Endothelial cell of umbilical vein (primary cell): ENCODE measurements at regions not wholly inside any gene's neighbourhood (a gene's known extent, or its start where the extent isn't known, plus 50 kb on each side); places are given as distances from the start of the nearest gene placed in this dataset.

Experiments used
- BruUV-seq: library from RNA; stranded (reverse); fragments of 400-500 nt; replicated peaks from 2 replicates; lab custom pipeline; 2021; lab: Mats Ljungman, UMichigan
- CTCF ChIA-PET: fragments of 300-600, 350-600 bp; sonication (Branson Sonifier 250); formaldehyde crosslinking; loops from one replicate; lab custom pipeline; 2021; ENCODE audit warnings: antibody characterized with exemption, inconsistent platforms; lab: Charles Lee
- POLR2A ChIA-PET: fragments of 300-600, 350-600 bp; sonication (Branson Sonifier 250); formaldehyde crosslinking; loops from one replicate; lab custom pipeline; 2021; ENCODE audit warnings: antibody characterized with exemption, inconsistent platforms; lab: Charles Lee
- DNase-seq: peaks from one replicate; pipeline ENCODE4 v3.0.0-alpha.2; 2011; ENCODE audit warnings: low read depth, low spot score
- FAIRE-seq: peaks from 2 replicates; lab custom pipeline; 2011; peaks lifted over from hg19 to GRCh38; lab: Jason Lieb, UNC
- H2AFZ ChIP-seq: 2 replicates; pipeline ENCODE4 v1.6.0; 2012; ENCODE audit warnings: low read depth, low read length, control low read depth, inconsistent platforms
- H3K27ac ChIP-seq: 2 replicates; pipeline ENCODE4 v1.5.1; 2011; ENCODE audit warnings: low read depth, mild to moderate bottlenecking, control low read depth, low read length, moderate library complexity; ENCODE audit not compliant: insufficient read depth
- H3K27me3 ChIP-seq, 2 experiments: 2 replicates each; pipeline versions ENCODE4 v1.6.0 to v1.6.1; 2011; ENCODE audit warnings: low read length in 2 of 2, mixed read lengths in 1 of 2; ENCODE audit not compliant: control insufficient read depth in 2 of 2, insufficient read depth in 2 of 2
- H3K36me3 ChIP-seq, 2 experiments: 2 replicates in 1 of 2; 3 replicates in 1 of 2; pipeline ENCODE4 v1.5.1; 2011; ENCODE audit warnings: low read length in 2 of 2, mild to moderate bottlenecking in 1 of 2, moderate library complexity in 1 of 2; ENCODE audit not compliant: control insufficient read depth in 2 of 2, insufficient read depth in 2 of 2; ENCODE audit errors: extremely low read depth in 1 of 2
- H3K4me1 ChIP-seq: 3 replicates; pipeline ENCODE4 v1.5.1; 2011; ENCODE audit warnings: mild to moderate bottlenecking, low read length; ENCODE audit not compliant: control insufficient read depth, insufficient read depth; ENCODE audit errors: extremely low read depth
- H3K4me2 ChIP-seq: 2 replicates; pipeline ENCODE4 v1.6.1; 2011; ENCODE audit warnings: low read length, control low read depth, mixed read lengths; ENCODE audit not compliant: insufficient read depth
- H3K4me3 ChIP-seq, 3 experiments: fragments of 200-600 bp in 1 of 3; sonication (generic), shearing (Covaris generic) in 1 of 3; replicated peaks in 1 of 3; 2 replicates each; pipeline ENCODE4 v1.5.1; 2011 to 2016; ENCODE audit warnings: control low read depth in 3 of 3, low read length in 3 of 3, mild to moderate bottlenecking in 2 of 3, inconsistent platforms in 1 of 3, low read depth in 1 of 3, moderate library complexity in 1 of 3; ENCODE audit not compliant: insufficient read depth in 1 of 3
- H3K79me2 ChIP-seq: 2 replicates; pipeline ENCODE4 v1.6.0; 2012; ENCODE audit warnings: low read length, inconsistent platforms; ENCODE audit not compliant: control insufficient read depth, insufficient read depth
- H3K9ac ChIP-seq: replicated peaks from 2 replicates; pipeline ENCODE3; 2011; ENCODE audit warnings: low read length, control low read depth; ENCODE audit not compliant: insufficient read depth; ENCODE audit errors: extremely low read depth
- H3K9me1 ChIP-seq: replicated peaks from 3 replicates; pipeline ENCODE4 v1.6.0; 2011; ENCODE audit warnings: mild to moderate bottlenecking, low read length; ENCODE audit not compliant: control insufficient read depth, insufficient read depth; ENCODE audit errors: extremely low read depth
- H3K9me3 ChIP-seq: replicated peaks from 2 replicates; pipeline ENCODE4 v1.5.1; 2012; ENCODE audit warnings: low read length, inconsistent platforms; ENCODE audit not compliant: control insufficient read depth, insufficient read depth
- H4K20me1 ChIP-seq: replicated peaks from 2 replicates; pipeline ENCODE3; 2011; ENCODE audit warnings: mild to moderate bottlenecking, low read length; ENCODE audit not compliant: control insufficient read depth, insufficient read depth; ENCODE audit errors: extremely low read depth
- CTCF ChIP-seq, 2 donors: IDR thresholded peaks; 1 replicate in 1 of 2; 2 replicates in 1 of 2; pipeline ENCODE4 v1.5.1; 2011; ENCODE audit warnings: low read length in 2 of 2, mild to moderate bottlenecking in 2 of 2, moderate library complexity in 2 of 2, control low read depth in 1 of 2, inconsistent platforms in 1 of 2, low read depth in 1 of 2; ENCODE audit not compliant: insufficient read depth in 1 of 2; ENCODE audit errors: extremely low read depth in 1 of 2
- EZH2 ChIP-seq: IDR thresholded peaks from 2 replicates; pipeline ENCODE4 v1.6.1; 2012; ENCODE audit warnings: borderline replicate concordance, low read depth, mild to moderate bottlenecking, moderate library complexity, low read length, inconsistent platforms; ENCODE audit not compliant: severe bottlenecking
- FOS ChIP-seq: IDR thresholded peaks from 2 replicates; pipeline ENCODE4 v1.6.1; 2011; ENCODE audit warnings: mild to moderate bottlenecking, low read length, moderate library complexity, borderline replicate concordance; ENCODE audit not compliant: insufficient read depth
- GATA2 ChIP-seq: IDR thresholded peaks from 2 replicates; pipeline ENCODE4 v1.7.0; 2011; ENCODE audit warnings: low read depth, mild to moderate bottlenecking, moderate library complexity, mixed read lengths, low read length; ENCODE audit not compliant: insufficient read length, insufficient read depth
- JUN ChIP-seq: IDR thresholded peaks from 2 replicates; pipeline ENCODE4 v1.6.1; 2011; ENCODE audit warnings: borderline replicate concordance, low read depth; ENCODE audit not compliant: insufficient read length, insufficient read depth
- MAX ChIP-seq: IDR thresholded peaks from 2 replicates; pipeline ENCODE4 v1.6.1; 2011; ENCODE audit not compliant: insufficient read depth, insufficient read length
- MYC ChIP-seq: IDR thresholded peaks from one replicate; pipeline ENCODE4 v1.6.1; 2011; ENCODE audit warnings: mild to moderate bottlenecking, low read depth, low read length
- POLR2A ChIP-seq: IDR thresholded peaks from 2 replicates; pipeline ENCODE4 v1.6.1; 2012; ENCODE audit warnings: low read depth, mild to moderate bottlenecking, control low read depth, low read length
- POLR2AphosphoS5 ChIP-seq: IDR thresholded peaks from 2 replicates; pipeline ENCODE4 v1.6.1; 2012; ENCODE audit warnings: low read depth, mild to moderate bottlenecking, control low read depth, low read length, moderate library complexity; ENCODE audit not compliant: insufficient read depth
- dilution Hi-C: fragments of 300-500 bp; cut with MboI; formaldehyde crosslinking; loops from one replicate; pipeline ENCODE4 v1.15.0; 2019; ENCODE audit warnings: low sequenced_read_pairs; ENCODE audit not compliant: extremely low pct_ligation_motif_present
- intact Hi-C: fragments of 100-400 bp; cut with micrococcal nuclease; formaldehyde crosslinking; loops from one replicate; pipeline ENCODE4 v1.10.0; 2022

GRCh38 chr1:112247036-112247597 is 148.9 kb upstream of the CTTNBP2NL start:
- intact Hi-C loops (no loop called here), dilution Hi-C loops (no loop called here)
- Histone ChIP-seq H3K4me2 (no peak overlapping the region), H4K20me1 (no peaks in the 10 kb centered on the region), H3K36me3 (no peaks in the 10 kb centered on the region), H3K27me3 (no peaks in the 10 kb centered on the region), H2AFZ (no peak overlapping the region), H3K9me1 (no peaks in the 10 kb centered on the region), H3K4me3 (no peak overlapping the region), H3K9ac (no peak overlapping the region), H3K9me3 (no peaks in the 10 kb centered on the region), H3K79me2 (no peaks in the 10 kb centered on the region), H3K27ac (no peak overlapping the region), H3K4me1 (no peaks in the 10 kb centered on the region)
- FAIRE-seq, result no peak
- BruUV-seq, result no TSS peak
- ChIA-PET CTCF (interaction anchor here (1.0 kb wide), 1 partner anchor 42 kb away, joined by 3 read pairs; no protein-coding TSS in a partner anchor), POLR2A (no interaction called here)
- no peak for DNase-seq
- TF ChIP-seq EZH2, result no peak
- no peak for TF ChIP-seq JUN
- TF ChIP-seq FOS, result no peak
- no peak for TF ChIP-seq CTCF (IDR thresholded peaks at IDR 0.05; ENCODE audit: extremely low read depth in 1 of 2, insufficient read depth in 1 of 2, low read depth in 1 of 2, low read length in 2 of 2)
- TF ChIP-seq POLR2A, result no peak
- TF ChIP-seq GATA2, result no peak
- TF ChIP-seq MYC, result no peak
- TF ChIP-seq POLR2AphosphoS5, result no peak
- TF ChIP-seq MAX, result no peak
